Suprapubic skin (tissue), 4 donors: ENCODE measurements at regions not wholly inside any gene's neighbourhood (a gene's known extent, or its start where the extent isn't known, plus 50 kb on each side); places are given as distances from the start of the nearest gene placed in this dataset.

Experiments used
- DNase-seq, 2 donors: peaks; one replicate each; pipeline ENCODE4 v3.0.0-alpha.2; 2019; ENCODE audit warnings: low spot score in 2 of 2
- H3K27ac ChIP-seq: fragments of 200-600 bp; sonication (generic); one replicate; pipeline ENCODE4 v1.5.1; 2019
- H3K27me3 ChIP-seq: fragments of 200-600 bp; sonication (generic); one replicate; pipeline ENCODE4 v1.5.1; 2019
- H3K36me3 ChIP-seq: fragments of 200-600 bp; sonication (generic); one replicate; pipeline ENCODE4 v1.5.1; 2019
- H3K4me1 ChIP-seq: fragments of 200-600 bp; sonication (generic); one replicate; pipeline ENCODE4 v1.5.1; 2019
- H3K4me3 ChIP-seq: fragments of 200-600 bp; sonication (generic); one replicate; pipeline ENCODE4 v1.5.1; 2019; ENCODE audit warnings: mild to moderate bottlenecking
- H3K9me3 ChIP-seq: fragments of 200-600 bp; sonication (generic); one replicate; pipeline ENCODE4 v1.5.1; 2019
- CTCF ChIP-seq, 2 donors: fragments of 200-600 bp in 1 of 2; fragments of 450-650 bp in 1 of 2; sonication (generic) in 1 of 2; IDR thresholded peaks; one replicate each; pipeline ENCODE4 v1.5.1; 2016 to 2019; ENCODE audit warnings: antibody characterized with exemption in 2 of 2, mild to moderate bottlenecking in 1 of 2, moderate library complexity in 1 of 2
- EP300 ChIP-seq: sonication (generic); formaldehyde crosslinking; IDR thresholded peaks from one replicate; pipeline ENCODE4 v1.6.1; 2017; ENCODE audit warnings: antibody characterized with exemption
- POLR2A ChIP-seq, 2 donors: fragments of 450-650 bp; IDR thresholded peaks; one replicate each; pipeline ENCODE4 v1.6.1; 2017; ENCODE audit warnings: antibody characterized with exemption in 2 of 2, mild to moderate bottlenecking in 2 of 2, moderate library complexity in 2 of 2
- POLR2AphosphoS5 ChIP-seq, 3 donors: sonication (generic); formaldehyde crosslinking; IDR thresholded peaks; one replicate each; pipeline ENCODE4 v1.6.1; 2017; ENCODE audit warnings: antibody characterized with exemption in 3 of 3
- WGBS: methylation state at CpG from one replicate; pipeline ENCODE4 v1.1.5; 2018; 5-methylcytosine and 5-hydroxymethylcytosine counted together

- no peaks in the 10 kb centered on the region for H3K9me3 ChIP-seq
- H3K4me1 ChIP-seq: peaks cover 16% of the 10 kb centered on the region
- no peak for TF ChIP-seq POLR2A (IDR thresholded peaks at IDR 0.05)
- no peak for TF ChIP-seq CTCF (IDR thresholded peaks at IDR 0.05)
- TF ChIP-seq POLR2AphosphoS5 (IDR thresholded peaks at IDR 0.05): no peak
- TF ChIP-seq EP300: no peak
- DNase-seq: no peak
- no peaks in the 10 kb centered on the region for H3K36me3 ChIP-seq
- no peak overlapping the region for H3K4me3 ChIP-seq
- 70% methylated on average over 1 of the region's 1 CpG for WGBS
- no peaks in the 10 kb centered on the region for H3K27me3 ChIP-seq
- H3K27ac ChIP-seq: no peak overlapping the region
These were observed 330.1 kb upstream of the PRICKLE1 start for GRCh38 chr12:42919691-42920090.

GRCh38 chr12:42918443-42918842 is 328.9 kb upstream of the PRICKLE1 start:
- H3K4me3 ChIP-seq: no peak overlapping the region
- WGBS: 80% methylated on average over 3 of the region's 3 CpGs
- TF ChIP-seq EP300: no peak
- no peak for TF ChIP-seq POLR2AphosphoS5 (IDR thresholded peaks at IDR 0.05)
- no peak for TF ChIP-seq CTCF (IDR thresholded peaks at IDR 0.05)
- no peak for TF ChIP-seq POLR2A (IDR thresholded peaks at IDR 0.05)
- no peak overlapping the region for H3K27ac ChIP-seq
- peaks cover 13% of the 10 kb centered on the region for H3K4me1 ChIP-seq
- DNase-seq: no peak
- no peaks in the 10 kb centered on the region for H3K27me3 ChIP-seq
- H3K36me3 ChIP-seq: no peaks in the 10 kb centered on the region
- H3K9me3 ChIP-seq: no peaks in the 10 kb centered on the region

- H3K27ac ChIP-seq: no peak overlapping the region
- TF ChIP-seq POLR2AphosphoS5 (IDR thresholded peaks at IDR 0.05) (no peak), EP300 (no peak), CTCF (IDR thresholded peaks at IDR 0.05) (no peak), POLR2A (IDR thresholded peaks at IDR 0.05) (no peak)
- WGBS: 65% methylated on average over 3 of the region's 3 CpGs
- H3K36me3 ChIP-seq: no peaks in the 10 kb centered on the region
- H3K9me3 ChIP-seq: no peaks in the 10 kb centered on the region
- no peak overlapping the region for H3K4me3 ChIP-seq
- DNase-seq: no peak
- no peaks in the 10 kb centered on the region for H3K27me3 ChIP-seq
- no peaks in the 10 kb centered on the region for H3K4me1 ChIP-seq
These were observed 326.6 kb upstream of the PRICKLE1 start for GRCh38 chr12:42916143-42916542.

GRCh38 chr12:42915426-42915825 is 325.9 kb upstream of the PRICKLE1 start:
- H3K36me3 ChIP-seq: no peaks in the 10 kb centered on the region
- H3K9me3 ChIP-seq: no peaks in the 10 kb centered on the region
- TF ChIP-seq POLR2AphosphoS5 (IDR thresholded peaks at IDR 0.05) (no peak), EP300 (no peak), POLR2A (IDR thresholded peaks at IDR 0.05) (no peak), CTCF (IDR thresholded peaks at IDR 0.05) (no peak)
- H3K4me3 ChIP-seq: no peak overlapping the region
- WGBS: 73% methylated on average over 4 of the region's 4 CpGs
- H3K27ac ChIP-seq: no peak overlapping the region
- H3K27me3 ChIP-seq: no peaks in the 10 kb centered on the region
- DNase-seq: no peak
- H3K4me1 ChIP-seq: no peaks in the 10 kb centered on the region

GRCh38 chr12:42912367-42912766 is 322.8 kb upstream of the PRICKLE1 start:
- Histone ChIP-seq H3K9me3 (no peaks in the 10 kb centered on the region), H3K27ac (no peak overlapping the region), H3K4me1 (no peaks in the 10 kb centered on the region), H3K27me3 (no peaks in the 10 kb centered on the region), H3K36me3 (no peaks in the 10 kb centered on the region), H3K4me3 (no peak overlapping the region)
- no peak for TF ChIP-seq EP300
- TF ChIP-seq CTCF (IDR thresholded peaks at IDR 0.05): no peak
- TF ChIP-seq POLR2A (IDR thresholded peaks at IDR 0.05): no peak
- no peak for TF ChIP-seq POLR2AphosphoS5 (IDR thresholded peaks at IDR 0.05)
- 65% methylated on average over 1 of the region's 1 CpG for WGBS
- no peak for DNase-seq
